ENCODE measurements at regions not wholly inside any gene's neighbourhood (a gene's known extent, or its start where the extent isn't known, plus 50 kb on each side); places are given as distances from the start of the nearest gene placed in this dataset.
"Not testable (repeated sequence)": the region's sequence is repeated elsewhere in the genome, so short reads cannot be mapped to it uniquely, and the experiment has no call there.

- no peak for DNase-seq (ENCODE audit: low read depth, low spot score)
Measured at GRCh38 chr19:27729332-27729731, 1483.6 kb downstream of the UQCRFS1 start.

- no peak for DNase-seq (ENCODE audit: low read depth, low spot score)
Measured at GRCh38 chr19:27722625-27723024, 1490.3 kb downstream of the UQCRFS1 start.

- DNase-seq (ENCODE audit: low read depth, low spot score) = no peak
Measured at GRCh38 chr19:27720155-27720554, 1492.8 kb downstream of the UQCRFS1 start.

GRCh38 chr19:27719034-27719433 is 1493.9 kb downstream of the UQCRFS1 start:
- no peak for DNase-seq (ENCODE audit: low read depth, low spot score)

- no peak for DNase-seq (ENCODE audit: low read depth, low spot score)
Measured at GRCh38 chr19:27718234-27718633, 1494.7 kb downstream of the UQCRFS1 start.

- no peak for DNase-seq (ENCODE audit: low read depth, low spot score)
Measured at GRCh38 chr19:27717825-27718224, 1495.1 kb downstream of the UQCRFS1 start.

GRCh38 chr19:27716922-27717321 is 1496.0 kb downstream of the UQCRFS1 start:
- no peak for DNase-seq (ENCODE audit: low read depth, low spot score)

GRCh38 chr19:27714857-27715256 is 1498.1 kb downstream of the UQCRFS1 start:
- no peak for DNase-seq (ENCODE audit: low read depth, low spot score)

- DNase-seq (ENCODE audit: low read depth, low spot score) = no peak
Measured at GRCh38 chr19:27709496-27709895, 1503.5 kb downstream of the UQCRFS1 start.

- not testable (repeated sequence) for DNase-seq (ENCODE audit: low read depth, low spot score)
Measured at GRCh38 chr19:27708986-27709385, 1504.0 kb downstream of the UQCRFS1 start.

GRCh38 chr19:27707026-27707425 is 1505.9 kb downstream of the UQCRFS1 start:
- not testable (repeated sequence) for DNase-seq (ENCODE audit: low read depth, low spot score)

- DNase-seq (ENCODE audit: low read depth, low spot score) = no peak
Measured at GRCh38 chr19:27705896-27706295, 1507.1 kb downstream of the UQCRFS1 start.

GRCh38 chr19:27694361-27695055 is 1518.4 kb downstream of the UQCRFS1 start:
- no peak for DNase-seq (ENCODE audit: low read depth, low spot score)

GRCh38 chr19:27691991-27692390 is 1521.0 kb downstream of the UQCRFS1 start:
- DNase-seq (ENCODE audit: low read depth, low spot score) = no peak

GRCh38 chr19:27689734-27690241 is 1523.2 kb downstream of the UQCRFS1 start:
- DNase-seq (ENCODE audit: low read depth, low spot score) = no peak

GRCh38 chr19:27684293-27684692 is 1528.7 kb downstream of the UQCRFS1 start:
- no peak for DNase-seq (ENCODE audit: low read depth, low spot score)

- DNase-seq (ENCODE audit: low read depth, low spot score) = no peak
Measured at GRCh38 chr19:27681972-27682371, 1531.0 kb downstream of the UQCRFS1 start.

GRCh38 chr19:27679905-27680304 is 1533.0 kb downstream of the UQCRFS1 start:
- DNase-seq (ENCODE audit: low read depth, low spot score) = no peak

- DNase-seq (ENCODE audit: low read depth, low spot score) = no peak
Measured at GRCh38 chr19:27679399-27679798, 1533.6 kb downstream of the UQCRFS1 start.

GRCh38 chr19:27676877-27677276 is 1536.1 kb downstream of the UQCRFS1 start:
- no peak for DNase-seq (ENCODE audit: low read depth, low spot score)

- no peak for DNase-seq (ENCODE audit: low read depth, low spot score)
Measured at GRCh38 chr19:27676334-27676733, 1536.6 kb downstream of the UQCRFS1 start.

GRCh38 chr19:27675771-27676170 is 1537.2 kb downstream of the UQCRFS1 start:
- no peak for DNase-seq (ENCODE audit: low read depth, low spot score)

GRCh38 chr19:27674701-27675100 is 1538.2 kb downstream of the UQCRFS1 start:
- no peak for DNase-seq (ENCODE audit: low read depth, low spot score)

- no peak for DNase-seq (ENCODE audit: low read depth, low spot score)
Measured at GRCh38 chr19:27673986-27674385, 1539.0 kb downstream of the UQCRFS1 start.

All from iPS DF 19.7 (cell line).